CD4-positive, alpha-beta T cell treated with Interleukin-15 for 1 hour (primary cell): ENCODE measurements at regions not wholly inside any gene's neighbourhood (a gene's known extent, or its start where the extent isn't known, plus 50 kb on each side); places are given as distances from the start of the nearest gene placed in this dataset.

Source experiments
- DNase-seq: peaks from one replicate; pipeline ENCODE4 v3.0.0-alpha.2; 2020

GRCh38 chr10:124225467-124226270, 132.3 kb upstream of the CHST15 start:
- peak; percentile 22 for DNase-seq

- no peak for DNase-seq
These were observed 131.7 kb upstream of the CHST15 start for GRCh38 chr10:124225029-124225466.

GRCh38 chr10:124224331-124225028, 131.1 kb upstream of the CHST15 start:
- no peak for DNase-seq

- DNase-seq, result no peak
These were observed 130.3 kb upstream of the CHST15 start for GRCh38 chr10:124223711-124224085.

DNA sequence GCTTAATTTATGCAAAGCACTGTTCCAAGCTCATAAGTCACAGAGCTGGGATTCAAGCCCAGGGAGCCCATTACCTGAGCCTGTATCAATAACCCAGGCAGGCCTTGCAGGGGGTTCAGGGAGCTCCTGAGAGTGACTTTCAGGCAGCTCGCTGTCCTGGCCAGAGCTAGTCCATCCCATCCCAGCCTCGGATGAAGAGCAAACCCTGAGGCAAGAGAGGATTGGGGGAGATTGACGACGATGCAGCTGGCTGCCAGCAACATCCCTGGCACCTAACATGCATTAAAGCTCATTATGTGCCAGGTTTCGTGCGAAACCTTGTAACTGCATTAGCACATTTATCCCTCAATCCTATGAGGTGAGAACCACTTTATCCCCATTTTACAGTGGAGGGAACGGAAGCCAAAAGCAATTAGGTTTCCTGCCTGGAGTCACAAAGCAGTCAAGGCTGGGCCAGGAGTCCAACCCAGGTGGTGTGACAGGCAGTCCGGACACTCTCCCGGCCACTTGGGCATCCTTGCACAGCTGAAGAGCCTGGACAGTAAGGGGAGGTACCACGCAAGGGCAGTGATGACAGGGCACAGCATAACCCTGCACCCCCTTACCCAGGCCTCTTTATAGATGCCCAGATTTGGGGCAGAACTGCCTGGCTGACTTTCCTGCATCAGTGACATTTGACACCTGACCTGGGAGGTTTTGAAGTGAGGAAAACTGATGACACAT, 129.8 kb upstream of the CHST15 start:
- no peak for DNase-seq

GRCh38 chr10:124222318-124222987, 129.1 kb upstream of the CHST15 start:
- DNase-seq, result no peak

DNA sequence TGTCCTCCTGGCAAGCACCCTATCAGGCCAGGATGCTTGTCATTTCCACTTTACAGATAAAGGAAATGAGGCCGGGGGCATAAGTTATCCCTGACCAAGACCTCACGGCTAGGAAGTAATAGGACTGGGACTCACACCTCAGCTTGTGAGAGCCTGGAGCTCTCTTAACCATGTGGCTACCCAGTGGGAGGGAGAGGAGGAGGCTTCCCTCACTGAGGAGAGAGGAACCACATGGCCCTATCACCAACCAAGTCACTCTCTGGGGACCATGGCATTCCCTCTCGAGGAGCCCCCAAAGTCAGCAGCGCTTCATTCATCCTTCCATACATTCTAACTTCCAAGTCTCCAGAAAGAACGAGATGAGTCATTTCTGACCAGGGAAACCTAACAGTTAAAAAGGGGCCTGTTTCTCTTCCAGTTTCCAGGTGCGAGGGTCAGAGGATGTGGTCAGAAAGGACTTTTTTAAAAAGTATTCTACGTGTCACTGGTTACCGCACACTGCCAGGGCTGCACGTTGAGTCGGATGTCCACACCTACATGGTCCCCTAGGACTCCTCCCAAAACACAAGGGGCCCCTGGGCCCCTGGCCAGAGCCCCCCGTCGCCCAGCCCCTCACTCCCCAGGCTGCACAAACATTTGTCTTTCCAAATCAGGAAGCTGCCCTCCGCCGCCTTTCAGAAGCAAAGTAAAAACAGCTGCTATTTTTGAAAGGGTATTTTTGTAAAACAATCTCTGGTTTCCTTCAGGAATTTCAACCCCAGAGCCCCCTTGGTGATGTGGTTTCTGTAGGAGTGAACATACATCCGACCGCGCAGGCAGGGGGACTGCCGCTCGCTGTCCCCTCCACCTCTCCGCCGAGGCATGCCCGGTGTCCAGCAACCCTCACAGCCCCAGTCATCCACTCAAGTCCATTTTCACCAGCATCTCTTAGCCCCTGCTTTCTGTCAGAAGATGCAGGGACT, 128.2 kb upstream of the CHST15 start:
- no peak for DNase-seq

DNA sequence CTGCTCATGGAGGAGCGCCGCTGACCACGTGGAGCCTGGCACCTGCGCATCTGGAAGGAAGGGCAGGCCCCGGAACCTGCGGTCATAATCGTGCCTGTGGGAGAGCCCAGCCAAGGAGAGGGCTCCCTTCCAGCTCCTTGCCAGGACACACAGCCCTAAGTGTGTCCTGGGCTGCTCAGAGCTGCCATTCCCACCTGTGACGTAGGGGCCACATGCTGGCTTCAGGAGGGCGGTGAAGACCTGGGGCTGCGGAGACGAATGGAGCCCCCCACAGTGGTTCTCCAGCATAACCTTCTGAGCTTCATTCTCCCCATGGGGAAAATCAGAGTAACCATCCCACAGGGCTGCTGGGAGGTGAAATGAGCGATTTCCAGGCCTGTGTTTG, 127.6 kb upstream of the CHST15 start:
- no peak for DNase-seq

- no peak for DNase-seq
These were observed 127.1 kb upstream of the CHST15 start for GRCh38 chr10:124220547-124220946.

DNA sequence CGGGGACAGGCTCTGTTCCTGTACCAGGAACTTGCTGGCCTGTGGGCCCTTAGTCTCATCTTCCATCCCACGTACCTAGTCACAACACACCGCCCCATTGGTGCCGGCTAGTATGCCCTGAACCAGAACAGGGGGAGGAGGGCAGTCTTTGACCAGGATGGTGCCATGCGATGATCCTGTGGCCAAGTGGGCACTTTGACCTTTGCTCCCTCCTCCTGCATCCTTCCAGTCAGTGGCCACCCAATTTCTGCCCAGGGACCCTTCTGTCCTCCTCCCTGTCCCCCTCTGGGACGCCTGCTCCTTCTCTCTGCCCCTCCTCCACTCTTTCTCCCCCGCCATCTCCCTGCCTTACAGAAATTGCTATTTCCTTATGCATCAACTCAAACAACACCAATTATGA, 126.3 kb upstream of the CHST15 start:
- DNase-seq, result no peak

DNA sequence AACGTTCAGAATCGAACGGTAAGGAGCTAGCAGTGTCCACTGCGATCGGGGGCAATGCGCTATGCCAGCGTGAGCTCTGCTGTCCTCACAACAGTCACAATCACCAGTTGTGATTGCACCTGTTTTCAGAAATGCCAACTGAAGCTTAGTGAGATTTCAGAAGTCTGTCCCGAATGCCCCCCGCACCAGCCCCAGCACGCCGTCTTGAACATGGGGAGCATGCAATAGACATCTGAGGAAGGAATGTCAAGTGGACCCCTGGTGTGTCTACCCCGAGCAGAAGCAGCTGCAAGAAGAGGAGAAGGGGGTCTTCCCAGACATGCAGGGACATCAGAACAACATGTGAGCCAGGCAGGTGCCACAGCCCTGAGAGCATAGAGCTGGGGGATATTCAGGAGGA, 125.7 kb upstream of the CHST15 start:
- no peak for DNase-seq

- DNase-seq, result no peak
These were observed 124.8 kb upstream of the CHST15 start for GRCh38 chr10:124217906-124218804.

DNA sequence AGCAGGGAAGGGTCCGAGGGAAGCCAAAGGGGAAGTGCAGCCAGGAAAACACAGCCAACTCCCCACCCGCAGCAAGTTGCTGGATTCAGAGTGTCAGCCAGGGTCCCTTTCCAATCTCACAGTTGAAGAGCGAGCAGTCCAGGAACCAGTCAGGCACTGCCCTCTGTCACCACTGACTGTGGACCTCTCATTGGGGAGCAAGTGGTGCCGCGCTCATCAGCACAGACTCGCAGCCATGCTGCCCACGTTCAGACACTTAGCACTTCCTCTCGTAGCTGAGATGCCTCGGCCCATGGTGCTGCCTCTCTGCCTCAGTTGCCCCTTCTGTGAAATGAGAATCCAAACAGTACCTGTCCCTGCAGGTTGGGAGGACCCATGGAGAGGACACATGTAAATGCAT, 123.6 kb upstream of the CHST15 start:
- no peak for DNase-seq

- no peak for DNase-seq
These were observed 121.4 kb upstream of the CHST15 start for GRCh38 chr10:124214610-124215375.

GRCh38 chr10:124213899-124214510, 120.6 kb upstream of the CHST15 start:
- no peak for DNase-seq

DNA sequence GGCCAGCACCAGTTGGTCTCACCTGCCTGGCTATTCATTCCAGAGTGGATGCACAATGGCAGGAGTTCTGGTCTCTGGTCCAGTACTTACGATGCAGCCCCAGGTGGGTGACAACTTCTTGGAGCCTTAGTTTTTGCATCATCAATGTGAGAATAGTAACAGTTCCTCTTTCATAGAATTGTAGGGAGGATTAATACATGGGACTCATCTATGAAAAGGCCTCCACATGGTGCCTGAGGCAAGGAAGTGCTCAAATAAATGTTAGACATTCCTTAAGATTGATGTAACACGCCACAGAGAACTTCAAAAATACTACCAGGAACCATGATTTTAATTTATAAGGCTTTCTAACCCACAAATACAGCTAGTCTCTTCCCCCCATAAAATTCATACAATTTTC, 120.1 kb upstream of the CHST15 start:
- no peak for DNase-seq

GRCh38 chr10:124212702-124213101, 119.3 kb upstream of the CHST15 start:
- no peak for DNase-seq

- DNase-seq, result no peak
These were observed 118.5 kb upstream of the CHST15 start for GRCh38 chr10:124211921-124212320.

- no peak for DNase-seq
These were observed 116.9 kb upstream of the CHST15 start for GRCh38 chr10:124210263-124210662.

DNA sequence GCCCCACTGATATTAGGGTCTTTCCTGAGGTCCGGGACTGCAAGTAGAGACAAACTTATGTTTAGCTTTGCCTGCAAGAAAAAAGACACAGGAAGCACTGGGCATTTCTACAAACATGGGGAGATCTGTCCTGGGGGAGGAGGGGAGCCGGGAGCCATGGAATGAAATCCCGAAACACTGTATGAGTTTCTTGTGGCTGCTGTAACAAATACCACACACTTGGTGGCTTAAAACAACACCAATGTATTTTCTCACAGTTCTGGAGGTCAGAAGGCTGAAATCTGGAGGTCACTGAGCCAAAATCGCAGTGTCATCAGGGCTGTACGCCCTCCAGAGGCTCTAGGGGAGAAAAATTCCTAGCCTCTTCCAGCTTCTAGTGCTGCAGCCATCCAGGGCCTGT, 114.0 kb upstream of the CHST15 start:
- no peak for DNase-seq
